HG03378 (cell line): ENCODE measurements at regions not wholly inside any gene's neighbourhood (a gene's known extent, or its start where the extent isn't known, plus 50 kb on each side); places are given as distances from the start of the nearest gene placed in this dataset.
"Not testable (repeated sequence)": the region's sequence is repeated elsewhere in the genome, so short reads cannot be mapped to it uniquely, and the experiment has no call there.

ENCODE experiments used
- ATAC-seq: cut with Tn5 transposase; IDR thresholded peaks from one replicate; pipeline ENCODE4 v1.9.1; 2021; ENCODE audit warnings: mild to moderate bottlenecking, moderate library complexity; ENCODE audit not compliant: unreplicated experiment

DNA sequence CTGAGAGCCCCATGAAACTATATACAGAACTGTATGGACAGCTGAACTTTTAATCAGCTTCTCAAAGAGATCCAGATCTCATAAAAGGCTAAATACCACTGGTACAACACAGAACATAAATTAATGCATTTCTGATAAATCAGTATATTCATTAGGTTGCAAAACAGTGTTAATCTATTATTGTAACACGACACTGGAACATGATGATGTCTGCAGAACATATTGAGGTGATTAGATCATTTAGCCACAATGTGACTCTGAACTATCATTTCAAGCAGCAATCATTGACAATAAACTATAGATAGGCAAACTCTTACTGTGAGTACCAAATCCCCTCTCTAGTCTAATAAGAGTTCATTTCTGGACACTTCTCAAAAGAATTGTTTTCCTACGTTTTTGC, 50.3 kb downstream of the GASK1B start:
- ATAC-seq = no peak

DNA sequence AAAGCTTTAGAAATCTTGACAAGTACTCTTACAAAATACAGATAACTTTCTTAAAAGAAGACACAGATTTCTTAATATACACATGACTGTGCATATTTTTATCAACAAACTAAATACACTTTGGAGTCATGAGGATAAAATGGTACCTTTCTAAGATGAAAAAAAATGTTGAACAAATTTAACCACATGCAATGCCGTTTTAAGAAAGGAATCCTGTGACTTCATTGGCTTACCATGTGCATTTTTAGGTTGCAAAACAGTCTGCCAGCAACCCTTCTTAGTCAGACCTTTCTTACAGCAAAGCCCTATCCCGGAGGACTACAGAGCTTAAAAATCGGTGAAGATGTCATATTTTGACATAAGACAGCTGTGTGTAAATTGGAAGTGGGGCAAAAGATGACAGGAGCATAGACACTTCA, 51.7 kb downstream of the GASK1B start:
- no peak for ATAC-seq

DNA sequence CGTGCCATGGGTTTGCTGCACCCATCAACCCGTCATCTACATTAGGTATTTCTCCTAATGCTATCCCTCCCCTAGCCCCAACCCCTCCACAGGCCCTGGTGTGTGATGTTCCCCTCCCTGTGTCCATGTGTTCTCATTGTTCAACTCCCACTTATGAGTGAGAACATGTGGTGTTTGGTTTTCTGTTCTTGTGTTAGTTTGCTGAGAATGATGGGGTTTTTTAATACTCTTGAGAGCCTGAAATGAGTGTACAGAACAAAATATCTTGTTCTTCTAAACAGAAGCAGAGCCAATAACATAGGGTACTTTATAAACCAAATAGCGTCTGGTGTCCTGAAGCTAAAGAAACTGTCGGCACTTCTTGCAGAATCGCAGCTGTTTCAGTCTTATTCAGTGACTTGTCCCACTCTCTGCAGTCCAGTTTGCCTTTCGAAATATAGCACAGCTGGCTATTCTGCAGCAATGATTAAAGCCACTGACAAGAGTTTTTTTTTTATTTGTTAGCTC, 52.1 kb downstream of the GASK1B start:
- not testable (repeated sequence) for ATAC-seq

DNA sequence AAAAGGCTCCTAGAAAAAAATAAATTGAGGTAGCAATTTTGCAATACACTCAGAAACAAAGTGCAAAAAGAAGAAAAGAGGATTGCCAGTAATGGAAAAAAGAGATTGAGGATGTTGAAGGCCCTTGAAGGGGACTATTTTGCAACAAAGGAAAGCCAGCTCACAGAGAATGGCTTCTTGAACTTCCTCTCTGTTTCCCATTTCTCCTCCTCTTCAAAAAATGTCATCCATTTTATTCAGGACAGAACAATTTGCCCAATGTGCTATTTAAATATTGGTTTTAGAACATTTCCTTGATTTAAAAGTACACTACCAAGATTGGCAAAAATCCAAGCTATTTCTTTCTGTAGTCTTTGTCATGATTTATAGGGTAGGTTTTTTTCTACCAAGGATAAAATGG, 60.2 kb downstream of the GASK1B start:
- ATAC-seq = no peak

DNA sequence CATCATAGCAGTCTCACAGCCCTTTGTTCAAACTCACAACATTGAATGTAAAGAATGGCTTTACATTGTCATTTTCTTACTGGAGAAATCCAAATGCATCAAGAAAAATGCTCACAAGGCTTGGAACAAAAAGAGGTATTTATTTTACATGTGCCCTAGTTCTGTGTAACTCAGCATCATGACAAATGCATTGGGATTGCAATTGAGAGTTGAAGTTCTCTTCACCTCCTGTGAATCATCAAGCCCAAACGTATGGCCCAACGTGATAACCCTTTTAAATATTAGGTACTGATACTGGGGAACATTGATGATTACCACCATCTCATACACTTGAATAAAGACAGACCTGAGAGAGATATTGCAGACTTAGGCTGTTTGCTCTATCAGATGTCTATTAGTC, 61.6 kb downstream of the GASK1B start:
- no peak for ATAC-seq

- no peak for ATAC-seq
These were observed 69.9 kb downstream of the GASK1B start for GRCh38 chr4:158102904-158103303.

DNA sequence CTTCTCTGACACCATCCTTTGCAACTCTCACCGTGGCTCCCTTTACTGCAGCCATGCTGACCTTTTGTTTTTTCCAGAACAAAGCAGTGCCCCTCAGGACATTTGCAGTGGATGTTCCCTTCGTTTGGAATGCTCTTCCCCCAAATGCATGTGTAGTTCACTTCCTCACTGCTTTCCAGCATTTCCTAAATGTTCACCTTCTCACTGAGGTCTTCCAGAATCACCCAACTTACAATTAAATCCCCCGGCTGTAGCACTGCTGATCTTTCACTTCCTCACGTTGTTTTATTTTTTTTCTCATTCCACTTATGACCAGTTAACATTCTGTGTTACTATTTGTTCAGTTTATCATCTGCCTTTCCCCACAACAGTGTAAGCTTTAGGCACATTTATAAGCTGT, 73.1 kb downstream of the GASK1B start:
- no peak for ATAC-seq

DNA sequence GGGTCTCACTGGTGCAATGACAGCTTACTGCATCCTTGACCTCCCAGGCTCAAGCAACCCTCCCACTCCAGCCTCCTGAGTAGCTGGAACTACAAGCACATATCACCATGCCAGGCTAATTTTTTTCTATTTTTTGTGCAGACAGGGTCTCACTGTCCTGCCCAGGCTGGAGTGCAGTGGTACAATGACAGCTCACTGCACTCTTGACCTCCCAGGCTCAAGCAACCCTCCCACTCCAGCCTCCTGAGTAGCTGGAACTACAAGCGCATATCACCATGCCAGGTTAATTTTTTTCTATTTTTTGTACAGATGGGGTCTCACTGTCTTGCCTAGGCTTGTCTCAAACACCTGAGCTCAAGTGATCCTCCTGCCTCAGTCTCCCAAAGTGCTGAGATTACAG, 74.0 kb downstream of the GASK1B start:
- ATAC-seq = no peak

DNA sequence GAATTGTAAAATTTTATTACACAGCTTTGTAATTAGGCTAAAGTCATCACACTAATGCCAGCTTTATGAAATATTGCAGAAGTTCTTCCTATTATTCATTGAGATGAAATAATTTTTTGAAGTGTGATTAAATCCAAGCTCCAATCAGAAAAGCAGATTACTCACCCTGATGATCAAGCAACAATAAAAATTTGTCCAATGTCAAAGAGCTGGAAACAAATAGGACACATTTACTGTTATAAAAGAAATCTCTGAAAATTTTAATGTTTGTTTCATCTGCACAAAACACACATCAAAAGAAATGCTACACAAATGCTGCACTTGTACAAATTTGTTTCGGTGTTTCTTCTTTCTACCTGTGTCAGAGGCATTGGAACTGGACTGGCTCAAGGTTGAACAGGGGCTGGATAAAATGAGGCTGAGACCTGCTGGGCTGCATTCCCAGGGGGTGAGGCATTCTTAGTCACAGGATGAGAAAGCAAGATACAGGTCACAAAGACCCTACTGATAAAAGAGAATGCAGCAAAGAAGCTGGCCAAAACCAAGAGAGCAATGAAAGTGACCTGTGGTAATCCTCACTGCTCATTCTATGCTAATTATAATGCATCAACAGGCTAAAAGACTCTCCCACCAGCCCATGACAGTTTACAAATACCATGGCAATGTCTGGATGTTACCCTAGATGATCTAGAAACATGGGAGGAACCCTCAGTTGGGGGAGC, 78.3 kb downstream of the GASK1B start:
- ATAC-seq = no peak

DNA sequence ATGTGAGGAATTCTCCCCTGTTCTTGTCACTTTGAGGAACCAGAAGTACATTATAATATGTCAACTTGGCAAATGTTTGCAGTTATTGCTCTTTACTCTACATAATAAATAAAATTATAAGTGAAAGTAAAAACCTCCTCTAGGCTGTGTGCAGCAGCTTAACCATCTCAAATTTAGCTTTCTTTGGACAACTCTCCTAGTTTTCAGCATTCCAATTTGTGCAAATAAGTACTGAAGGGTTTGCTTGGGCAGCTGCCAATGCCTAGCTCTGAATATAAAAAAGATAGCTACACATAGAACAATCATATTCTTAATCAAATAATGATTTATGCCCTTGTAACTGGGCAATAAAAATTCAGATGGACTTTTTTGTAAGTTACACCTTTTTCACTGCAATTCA, 82.5 kb downstream of the GASK1B start:
- ATAC-seq = no peak

DNA sequence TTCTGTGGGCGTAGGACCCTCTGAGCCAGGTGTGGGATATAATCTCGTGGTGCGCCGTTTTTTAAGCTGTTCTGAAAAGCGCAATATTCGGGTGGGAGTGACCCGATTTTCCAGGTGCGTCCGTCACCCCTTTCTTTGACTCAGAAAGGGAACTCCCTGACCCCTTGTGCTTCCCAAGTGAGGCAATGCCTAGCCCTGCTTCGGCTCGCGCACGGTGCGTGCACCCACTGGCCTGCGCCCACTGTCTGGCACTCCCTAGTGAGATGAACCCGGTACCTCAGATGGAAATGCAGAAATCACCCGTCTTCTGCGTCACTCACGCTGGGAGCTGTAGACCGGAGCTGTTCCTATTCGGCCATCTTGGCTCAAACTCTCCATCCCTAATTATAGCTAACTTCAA, 82.9 kb downstream of the GASK1B start:
- ATAC-seq = not testable (repeated sequence)

DNA sequence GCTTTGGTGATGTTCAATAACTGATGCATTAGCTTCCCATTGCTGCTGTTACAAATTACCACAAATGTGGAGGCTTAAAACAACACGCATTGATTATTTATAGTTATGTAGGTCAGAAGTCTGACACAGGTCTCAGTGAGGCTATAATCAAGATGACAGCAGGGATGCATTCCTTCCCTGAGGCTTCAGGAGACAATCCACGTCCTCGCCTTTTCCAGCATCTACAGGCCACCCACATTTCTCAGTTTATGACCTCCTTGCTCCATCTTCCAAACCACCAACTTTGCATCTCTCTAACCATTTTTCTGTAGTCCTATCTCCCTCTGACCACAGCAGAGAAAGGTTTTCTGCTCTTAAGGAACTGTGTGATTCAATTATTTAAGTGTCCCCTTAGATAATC, 92.5 kb downstream of the GASK1B start:
- no peak for ATAC-seq

- no peak for ATAC-seq
These were observed 93.2 kb downstream of the GASK1B start for GRCh38 chr4:158079661-158080060.

GRCh38 chr4:158077835-158078234, 95.0 kb downstream of the GASK1B start:
- ATAC-seq = no peak

- ATAC-seq = no peak
These were observed 98.0 kb downstream of the GASK1B start for GRCh38 chr4:158074851-158075250.

- ATAC-seq = no peak
These were observed 100.9 kb downstream of the GASK1B start for GRCh38 chr4:158071931-158072330.

- no peak for ATAC-seq
These were observed 104.8 kb downstream of the GASK1B start for GRCh38 chr4:158068068-158068467.

DNA sequence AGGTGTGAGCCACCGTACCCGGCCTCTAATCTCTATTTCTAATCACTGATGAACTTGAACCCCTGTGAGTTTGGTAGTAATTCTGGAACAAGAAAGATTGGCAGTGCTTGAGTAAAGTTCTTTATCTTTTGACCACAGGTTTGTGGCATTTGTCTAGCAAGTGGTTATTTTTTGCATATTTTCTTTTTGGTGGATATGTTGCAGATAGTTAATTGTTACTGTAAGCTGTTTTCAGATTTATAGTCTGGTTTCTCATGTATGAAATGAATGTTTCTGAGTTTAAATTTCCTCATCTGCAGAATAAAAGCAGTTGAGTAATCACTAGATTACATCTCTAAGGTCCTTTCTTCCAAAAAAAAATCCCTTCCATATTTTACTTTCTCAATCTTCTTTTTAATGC, 105.2 kb downstream of the GASK1B start:
- no peak for ATAC-seq

DNA sequence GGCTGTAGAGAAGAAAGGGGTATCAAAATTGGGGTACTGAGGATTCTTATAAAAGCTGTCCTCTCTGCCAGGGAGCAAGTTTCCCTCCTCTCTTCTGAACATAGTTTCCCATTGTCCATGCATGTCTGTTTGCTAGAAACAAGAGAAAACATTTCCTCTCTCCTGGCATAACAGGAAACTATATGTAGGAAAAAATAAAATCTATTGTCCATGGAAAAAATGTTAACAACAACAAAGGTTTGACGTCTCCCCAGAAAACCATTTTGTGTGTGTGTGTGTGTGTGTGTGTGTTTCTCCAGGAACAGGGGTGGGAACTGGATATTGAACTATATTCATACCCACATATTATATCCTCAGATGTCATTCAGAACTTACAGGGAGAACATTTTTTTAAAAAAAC, 107.2 kb downstream of the GASK1B start:
- no peak for ATAC-seq

- ATAC-seq = no peak
These were observed 107.6 kb downstream of the GASK1B start for GRCh38 chr4:158065176-158065575.

DNA sequence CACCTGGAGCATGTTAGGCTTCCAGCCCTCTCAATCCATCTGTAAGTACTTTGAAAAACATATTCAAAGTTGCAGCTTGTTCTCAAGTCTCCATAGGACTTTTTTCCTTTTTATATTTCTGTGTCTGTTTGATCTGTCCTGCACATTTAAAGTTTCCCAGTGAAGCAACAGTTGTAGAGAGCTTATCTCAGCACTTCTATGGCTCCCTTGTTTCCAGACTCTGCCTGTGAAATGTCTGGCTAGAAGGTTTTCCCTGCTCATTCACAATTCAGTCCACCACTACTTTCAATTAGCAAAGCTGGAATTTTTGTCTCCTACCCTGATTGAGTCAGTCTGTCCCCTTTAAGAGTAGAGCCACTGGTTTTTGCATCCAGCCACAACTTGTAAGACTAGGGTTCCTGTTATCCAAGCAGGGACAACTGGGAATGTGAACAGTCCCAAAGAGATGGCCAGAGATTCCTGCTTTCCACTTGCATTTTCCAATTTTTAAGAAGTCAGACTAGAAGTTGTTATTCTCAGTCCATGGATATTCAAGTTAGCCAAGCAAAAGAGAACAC, 116.1 kb downstream of the GASK1B start:
- no peak for ATAC-seq

- ATAC-seq = no peak
These were observed 117.2 kb downstream of the GASK1B start for GRCh38 chr4:158055668-158056067.

- no peak for ATAC-seq
These were observed 119.0 kb downstream of the GASK1B start for GRCh38 chr4:158053801-158054200.
